ENCODE measurements at regions not wholly inside any gene's neighbourhood (a gene's known extent, or its start where the extent isn't known, plus 50 kb on each side); places are given as distances from the start of the nearest gene placed in this dataset.

DNA sequence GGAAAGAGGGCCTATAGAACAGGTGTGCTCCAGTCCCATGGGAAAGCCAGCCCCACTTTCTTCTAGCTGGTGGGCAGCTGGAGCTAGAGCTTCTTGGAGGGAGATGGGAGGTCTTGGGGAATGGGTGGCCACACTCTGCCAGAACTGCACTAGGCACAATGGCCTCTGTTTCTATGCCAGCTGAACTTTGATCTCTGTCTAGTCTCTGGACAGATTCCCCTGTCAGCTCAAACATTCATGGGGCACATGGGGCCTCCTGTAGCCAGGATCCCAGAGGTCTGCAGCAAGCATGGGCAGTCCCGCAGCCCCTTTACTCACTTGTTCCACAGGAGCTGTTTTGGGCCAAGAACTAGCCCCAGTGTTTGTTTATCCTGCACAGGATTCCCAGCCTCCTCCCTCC lies 591.3 kb upstream of the HS3ST5 start:
- TF ChIP-seq, protein P1, sequence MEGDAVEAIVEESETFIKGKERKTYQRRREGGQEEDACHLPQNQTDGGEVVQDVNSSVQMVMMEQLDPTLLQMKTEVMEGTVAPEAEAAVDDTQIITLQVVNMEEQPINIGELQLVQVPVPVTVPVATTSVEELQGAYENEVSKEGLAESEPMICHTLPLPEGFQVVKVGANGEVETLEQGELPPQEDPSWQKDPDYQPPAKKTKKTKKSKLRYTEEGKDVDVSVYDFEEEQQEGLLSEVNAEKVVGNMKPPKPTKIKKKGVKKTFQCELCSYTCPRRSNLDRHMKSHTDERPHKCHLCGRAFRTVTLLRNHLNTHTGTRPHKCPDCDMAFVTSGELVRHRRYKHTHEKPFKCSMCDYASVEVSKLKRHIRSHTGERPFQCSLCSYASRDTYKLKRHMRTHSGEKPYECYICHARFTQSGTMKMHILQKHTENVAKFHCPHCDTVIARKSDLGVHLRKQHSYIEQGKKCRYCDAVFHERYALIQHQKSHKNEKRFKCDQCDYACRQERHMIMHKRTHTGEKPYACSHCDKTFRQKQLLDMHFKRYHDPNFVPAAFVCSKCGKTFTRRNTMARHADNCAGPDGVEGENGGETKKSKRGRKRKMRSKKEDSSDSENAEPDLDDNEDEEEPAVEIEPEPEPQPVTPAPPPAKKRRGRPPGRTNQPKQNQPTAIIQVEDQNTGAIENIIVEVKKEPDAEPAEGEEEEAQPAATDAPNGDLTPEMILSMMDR (IDR thresholded peaks at IDR 0.05; ENCODE audit: low read length) = no peak
- TF ChIP-seq EZH2 (optimal IDR thresholded peaks at IDR 0.05; ENCODE audit: low read depth, low read length) = no peak
